WTC11 (cell line): ENCODE measurements at regions not wholly inside any gene's neighbourhood (a gene's known extent, or its start where the extent isn't known, plus 50 kb on each side); places are given as distances from the start of the nearest gene placed in this dataset.

Experiments used
- ATAC-seq: fragments of 200-7000 bp; cut with Tn5 transposase; 2 replicates; pipeline ENCODE4 v1.10.0; 2021; ENCODE audit warnings: mild to moderate bottlenecking, moderate library complexity
- CTCF ChIA-PET: fragments of 300-600 bp; sonication (Branson Sonifier 250); formaldehyde crosslinking; loops from one replicate; lab custom pipeline; 2021; ENCODE audit warnings: antibody characterized with exemption; lab: Charles Lee
- POLR2A ChIA-PET: fragments of 350-600 bp; sonication (Branson Sonifier 250); formaldehyde crosslinking; loops from one replicate; lab custom pipeline; 2021; ENCODE audit warnings: antibody characterized with exemption; lab: Charles Lee
- DNase-seq: peaks from one replicate; pipeline ENCODE4 v3.0.0; 2021; ENCODE audit warnings: low spot score
- H3K27ac Mint-ChIP-seq: 2 replicates; pipeline ENCODE4 v1.8.0; 2021; ENCODE audit warnings: mixed read lengths
- H3K27me3 Mint-ChIP-seq: 2 replicates; pipeline ENCODE4 v1.8.0; 2021; ENCODE audit warnings: low read depth, mild to moderate bottlenecking, moderate library complexity, mixed read lengths
- H3K36me3 Mint-ChIP-seq: 2 replicates; pipeline ENCODE4 v1.8.0; 2021; ENCODE audit warnings: mixed read lengths
- H3K4me1 Mint-ChIP-seq: 2 replicates; pipeline ENCODE4 v1.8.0; 2022; ENCODE audit warnings: mixed read lengths
- H3K4me3 Mint-ChIP-seq: 2 replicates; pipeline ENCODE4 v1.8.0; 2021; ENCODE audit warnings: mild to moderate bottlenecking, moderate library complexity, mixed read lengths
- H3K9me3 Mint-ChIP-seq: 2 replicates; pipeline ENCODE4 v1.8.0; 2021; ENCODE audit warnings: mixed read lengths
- AFF4 ChIP-seq: sonication (generic); formaldehyde crosslinking; IDR thresholded peaks from 2 replicates; pipeline ENCODE4 v1.8.1; 2023; ENCODE audit warnings: mild to moderate bottlenecking, missing genetic modification reagents, borderline replicate concordance
- ATF2 ChIP-seq: sonication (generic); formaldehyde crosslinking; IDR thresholded peaks from 2 replicates; pipeline ENCODE4 v1.8.1; 2022; ENCODE audit warnings: low read depth, missing genetic modification reagents, borderline replicate concordance
- E2F4 ChIP-seq: sonication (generic); formaldehyde crosslinking; IDR thresholded peaks from 2 replicates; pipeline ENCODE4 v1.8.1; 2022; ENCODE audit warnings: low read depth, mild to moderate bottlenecking, moderate library complexity, missing genetic modification reagents, borderline replicate concordance
- EMX1 ChIP-seq: fragments of 250-450 bp; sonication (Bioruptor Pico); IDR thresholded peaks from 2 replicates; pipeline ENCODE4 v1.8.0; 2021; ENCODE audit warnings: mild to moderate bottlenecking
- FOXJ3 ChIP-seq: sonication (generic); formaldehyde crosslinking; IDR thresholded peaks from 2 replicates; pipeline ENCODE4 v1.9.0; 2021; ENCODE audit warnings: missing genetic modification reagents, mild to moderate bottlenecking, borderline replicate concordance
- GTF2I ChIP-seq: fragments of 250-450 bp; sonication (Bioruptor Pico); conservative IDR thresholded peaks from 2 replicates; pipeline ENCODE4 v1.4.0; 2021; ENCODE audit warnings: mild to moderate bottlenecking
- JAZF1 ChIP-seq: fragments of 250-450 bp; sonication (Bioruptor Pico); IDR thresholded peaks from 2 replicates; pipeline ENCODE4 v1.9.0; 2021; ENCODE audit warnings: moderate library complexity, mild to moderate bottlenecking, inconsistent platforms
- MLX ChIP-seq: sonication (generic); formaldehyde crosslinking; IDR thresholded peaks from 2 replicates; pipeline ENCODE4 v1.8.1; 2023; ENCODE audit warnings: mild to moderate bottlenecking, missing genetic modification reagents, moderate library complexity
- NR3C1 ChIP-seq: sonication (generic); formaldehyde crosslinking; conservative IDR thresholded peaks from 2 replicates; pipeline ENCODE4 v1.8.1; 2023; ENCODE audit warnings: low read depth, mild to moderate bottlenecking, missing genetic modification reagents
- RELA ChIP-seq: sonication (generic); formaldehyde crosslinking; IDR thresholded peaks from 2 replicates; pipeline ENCODE4 v1.8.1; 2022; ENCODE audit warnings: missing genetic modification reagents, mild to moderate bottlenecking, borderline replicate concordance
- SMAD4 ChIP-seq: sonication (generic); formaldehyde crosslinking; IDR thresholded peaks from 2 replicates; pipeline ENCODE4 v1.8.0; 2022; ENCODE audit warnings: mild to moderate bottlenecking, missing genetic modification reagents
- SOX15 ChIP-seq: fragments of 250-450 bp; sonication (Bioruptor Pico); IDR thresholded peaks from 2 replicates; pipeline ENCODE4 v1.9.0; 2021; ENCODE audit warnings: mild to moderate bottlenecking
- SP1 ChIP-seq: sonication (generic); formaldehyde crosslinking; conservative IDR thresholded peaks from 2 replicates; pipeline ENCODE4 v1.8.1; 2022; ENCODE audit warnings: missing genetic modification reagents
- ZNF219 ChIP-seq: sonication (generic); formaldehyde crosslinking; IDR thresholded peaks from 2 replicates; pipeline ENCODE4 v1.8.0; 2023; ENCODE audit warnings: missing genetic modification reagents, mild to moderate bottlenecking, borderline replicate concordance
- ZNF232 ChIP-seq: sonication (generic); formaldehyde crosslinking; IDR thresholded peaks from 2 replicates; pipeline ENCODE4 v1.8.0; 2022; ENCODE audit warnings: mild to moderate bottlenecking, missing genetic modification reagents
- ZNF281 ChIP-seq: sonication (generic); formaldehyde crosslinking; IDR thresholded peaks from 2 replicates; pipeline ENCODE4 v1.8.0; 2023; ENCODE audit warnings: mild to moderate bottlenecking, missing genetic modification reagents
- ZNF317 ChIP-seq: sonication (generic); formaldehyde crosslinking; IDR thresholded peaks from 2 replicates; pipeline ENCODE4 v1.8.1; 2023; ENCODE audit warnings: low read depth, mild to moderate bottlenecking, moderate library complexity, missing genetic modification reagents, borderline replicate concordance
- ZNF416 ChIP-seq: fragments of 250-450 bp; sonication (Bioruptor Pico); IDR thresholded peaks from 2 replicates; pipeline ENCODE4 v1.9.0; 2021; ENCODE audit warnings: mild to moderate bottlenecking, inconsistent platforms
- ZNF671 ChIP-seq: fragments of 250-450 bp; sonication (Bioruptor Pico); IDR thresholded peaks from 2 replicates; pipeline ENCODE4 v1.8.0; 2021; ENCODE audit warnings: mild to moderate bottlenecking

- no peak for TF ChIP-seq AFF4 (CRISPR knock-in tag)
- no peak for TF ChIP-seq ZNF281 (CRISPR knock-in tag)
- no peak for TF ChIP-seq SMAD4
- TF ChIP-seq NR3C1: no peak
These were observed 137.0 kb upstream of the PMFBP1 start (continued) for GRCh38 chr16:72309001-72309400.

- H3K36me3 Mint-ChIP-seq: peaks cover 15% of the 10 kb centered on the region
- DNase-seq (no peak), ATAC-seq (no peak)
- peaks cover 6% of the 10 kb centered on the region for H3K4me1 Mint-ChIP-seq
- no peak for TF ChIP-seq NR3C1
- no peak for TF ChIP-seq E2F4
- TF ChIP-seq ZNF232 (CRISPR knock-in tag): no peak
- POLR2A ChIA-PET: no interaction called here
- H3K9me3 Mint-ChIP-seq: peaks cover 54% of the 10 kb centered on the region
- H3K27ac Mint-ChIP-seq: no peak overlapping the region
- H3K27me3 Mint-ChIP-seq: no peaks in the 10 kb centered on the region
- CTCF ChIA-PET: no interaction called here
- H3K4me3 Mint-ChIP-seq: no peak overlapping the region
These were observed 136.4 kb upstream of the PMFBP1 start for GRCh38 chr16:72308396-72308795.

- ChIA-PET POLR2A (no interaction called here), CTCF (no interaction called here)
- no peaks in the 10 kb centered on the region for H3K27me3 Mint-ChIP-seq
- H3K27ac Mint-ChIP-seq: no peak overlapping the region
- H3K4me3 Mint-ChIP-seq: no peak overlapping the region
- H3K9me3 Mint-ChIP-seq: peaks cover 16% of the 10 kb centered on the region
- ATAC-seq (no peak), DNase-seq (no peak)
- TF ChIP-seq RELA (CRISPR knock-in tag) (no peak), ATF2 (no peak), EMX1 (CRISPR knock-in tag) (no peak), ZNF671 (CRISPR knock-in tag) (no peak)
- H3K4me1 Mint-ChIP-seq: no peaks in the 10 kb centered on the region
- H3K36me3 Mint-ChIP-seq: peaks cover 12% of the 10 kb centered on the region
These were observed 130.4 kb upstream of the PMFBP1 start for GRCh38 chr16:72302332-72302731.

- no peak for ATAC-seq
- no peak for DNase-seq
- peaks cover 12% of the 10 kb centered on the region for H3K36me3 Mint-ChIP-seq
- H3K27ac Mint-ChIP-seq: no peak overlapping the region
- no peaks in the 10 kb centered on the region for H3K4me1 Mint-ChIP-seq
- no peak overlapping the region for H3K4me3 Mint-ChIP-seq
- H3K9me3 Mint-ChIP-seq: peaks cover 16% of the 10 kb centered on the region
- POLR2A ChIA-PET: no interaction called here
- CTCF ChIA-PET: interaction anchor here (0.7 kb wide), 1 partner anchor 138 kb away, joined by 5 read pairs; no protein-coding TSS in a partner anchor
- H3K27me3 Mint-ChIP-seq: no peaks in the 10 kb centered on the region
- no peak for TF ChIP-seq ZNF416
- no peak for TF ChIP-seq MLX (CRISPR knock-in tag)
- TF ChIP-seq SP1 (CRISPR knock-in tag): no peak
- TF ChIP-seq ATF2: no peak
- no peak for TF ChIP-seq RELA (CRISPR knock-in tag)
- no peak for TF ChIP-seq JAZF1 (CRISPR knock-in tag)
- no peak for TF ChIP-seq ZNF317
- no peak for TF ChIP-seq ZNF219 (CRISPR knock-in tag)
- no peak for TF ChIP-seq SOX15
- TF ChIP-seq FOXJ3 (CRISPR knock-in tag): no peak
- TF ChIP-seq GTF2I (CRISPR knock-in tag): no peak
These were observed 129.7 kb upstream of the PMFBP1 start for GRCh38 chr16:72301523-72302236.
